Glomerular visceral epithelial cell (primary cell): ENCODE measurements at regions not wholly inside any gene's neighbourhood (a gene's known extent, or its start where the extent isn't known, plus 50 kb on each side); places are given as distances from the start of the nearest gene placed in this dataset.

ENCODE experiments used
- DNase-seq: peaks from one replicate; pipeline ENCODE4 v3.0.0-alpha.2; 2016; ENCODE audit errors: extremely low spot score

- no peak for DNase-seq
Measured at GRCh38 chr10:131445623-131446022, 134.1 kb upstream of the TCERG1L start.

GRCh38 chr10:131446171-131446570 lies 134.7 kb upstream of the TCERG1L start:
- no peak for DNase-seq

GRCh38 chr10:131448171-131448570 lies 136.7 kb upstream of the TCERG1L start:
- no peak for DNase-seq

- no peak for DNase-seq
Measured at GRCh38 chr10:131448883-131449282, 137.4 kb upstream of the TCERG1L start.

GRCh38 chr10:131450216-131450765 lies 138.8 kb upstream of the TCERG1L start:
- no peak for DNase-seq

GRCh38 chr10:131451407-131452015 lies 140.0 kb upstream of the TCERG1L start:
- DNase-seq = no peak

GRCh38 chr10:131452926-131453720 lies 141.6 kb upstream of the TCERG1L start:
- DNase-seq = no peak

- DNase-seq = no peak
Measured at GRCh38 chr10:131453721-131454634, 142.5 kb upstream of the TCERG1L start.

GRCh38 chr10:131456411-131456810 lies 144.9 kb upstream of the TCERG1L start:
- DNase-seq = no peak

GRCh38 chr10:131461093-131461492 lies 149.6 kb upstream of the TCERG1L start:
- DNase-seq = no peak

GRCh38 chr10:131464789-131465188 lies 153.3 kb upstream of the TCERG1L start:
- DNase-seq = no peak

GRCh38 chr10:131469551-131469950 lies 158.0 kb upstream of the TCERG1L start:
- DNase-seq = no peak

GRCh38 chr10:131473645-131474044 lies 162.1 kb upstream of the TCERG1L start:
- no peak for DNase-seq

- no peak for DNase-seq
Measured at GRCh38 chr10:131474416-131474815, 162.9 kb upstream of the TCERG1L start.

- no peak for DNase-seq
Measured at GRCh38 chr10:131475043-131475442, 163.5 kb upstream of the TCERG1L start.

GRCh38 chr10:131475803-131476202 lies 164.3 kb upstream of the TCERG1L start:
- DNase-seq = no peak

- no peak for DNase-seq
Measured at GRCh38 chr10:131477457-131478121, 166.1 kb upstream of the TCERG1L start.

GRCh38 chr10:131478377-131478989 lies 167.0 kb upstream of the TCERG1L start:
- DNase-seq = no peak

GRCh38 chr10:131480066-131480465 lies 168.5 kb upstream of the TCERG1L start:
- DNase-seq = no peak

GRCh38 chr10:131480861-131481260 lies 169.3 kb upstream of the TCERG1L start:
- no peak for DNase-seq

GRCh38 chr10:131485732-131486131 lies 174.2 kb upstream of the TCERG1L start:
- DNase-seq = no peak
